Muscle of arm (tissue), 1 donor: ENCODE measurements at regions not wholly inside any gene's neighbourhood (a gene's known extent, or its start where the extent isn't known, plus 50 kb on each side); places are given as distances from the start of the nearest gene placed in this dataset.
"Not testable (repeated sequence)": the region's sequence is repeated elsewhere in the genome, so short reads cannot be mapped to it uniquely, and the experiment has no call there.

Source experiments
- DNase-seq: peaks from one replicate; pipeline ENCODE4 v3.0.0-alpha.2; 2013

DNA sequence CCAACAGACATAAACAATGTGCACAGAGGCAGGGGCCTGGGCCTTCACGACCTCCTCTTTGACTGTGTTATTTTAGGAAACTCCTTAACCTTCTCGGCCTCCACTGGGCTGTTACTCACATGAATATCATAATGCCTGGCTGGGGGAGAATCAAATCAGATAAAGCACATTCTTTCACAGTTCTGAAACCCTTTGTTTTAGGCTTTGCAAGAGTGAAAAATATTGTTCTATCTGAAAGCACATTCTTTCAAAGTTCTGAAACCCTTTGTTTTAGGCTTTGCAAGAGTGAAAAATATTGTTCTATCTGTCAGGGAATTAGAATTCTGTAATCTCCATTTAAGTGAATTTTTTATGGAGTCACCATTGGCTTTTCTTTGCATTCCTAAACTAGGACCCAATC is 50.7 kb upstream of the SYNDIG1 start:
- DNase-seq = no peak

GRCh38 chr20:24417485-24417884 is 51.9 kb upstream of the SYNDIG1 start:
- DNase-seq = no peak

DNA sequence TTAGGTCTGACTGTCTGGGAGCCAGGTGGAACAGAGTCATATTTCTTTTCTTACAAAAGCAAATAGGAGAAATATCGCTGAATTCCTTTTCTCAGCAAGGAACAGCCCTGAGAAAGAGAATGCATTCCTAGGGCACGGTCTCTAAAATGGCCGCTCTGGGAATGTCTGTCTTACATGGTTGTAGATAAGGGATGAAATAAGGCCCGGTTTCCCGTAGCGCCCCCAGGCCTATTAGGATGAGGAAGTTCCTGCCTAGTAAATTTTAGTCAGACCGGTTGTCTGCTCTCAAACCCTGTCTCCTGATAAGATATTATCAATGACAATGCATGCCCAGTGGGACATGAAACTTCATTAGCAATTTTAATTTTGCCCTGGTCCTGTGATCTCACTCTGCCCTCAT is 54.0 kb upstream of the SYNDIG1 start:
- DNase-seq = not testable (repeated sequence)

DNA sequence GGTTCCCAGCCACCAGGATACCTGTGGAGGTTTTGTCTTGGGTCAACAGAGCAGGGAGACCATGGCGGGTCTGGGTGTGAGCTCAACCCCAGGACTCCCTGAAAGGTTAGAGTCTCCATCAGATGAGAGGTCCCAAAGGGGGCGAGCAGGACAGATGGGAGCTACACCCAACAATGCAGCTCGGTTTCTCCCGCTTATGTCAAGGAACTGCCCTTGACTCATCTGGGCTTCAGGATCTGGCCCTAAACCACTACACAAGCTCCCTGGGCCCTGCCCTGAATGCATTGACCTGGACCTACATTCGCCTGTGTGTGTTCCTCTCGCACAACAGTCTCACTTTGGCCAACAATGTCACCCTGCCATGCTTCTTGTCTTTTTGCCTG is 57.6 kb upstream of the SYNDIG1 start:
- no peak for DNase-seq

- no peak for DNase-seq
Measured at GRCh38 chr20:24411003-24411833, 58.2 kb upstream of the SYNDIG1 start.

- DNase-seq = no peak
Measured at GRCh38 chr20:24407151-24407550, 62.3 kb upstream of the SYNDIG1 start.

DNA sequence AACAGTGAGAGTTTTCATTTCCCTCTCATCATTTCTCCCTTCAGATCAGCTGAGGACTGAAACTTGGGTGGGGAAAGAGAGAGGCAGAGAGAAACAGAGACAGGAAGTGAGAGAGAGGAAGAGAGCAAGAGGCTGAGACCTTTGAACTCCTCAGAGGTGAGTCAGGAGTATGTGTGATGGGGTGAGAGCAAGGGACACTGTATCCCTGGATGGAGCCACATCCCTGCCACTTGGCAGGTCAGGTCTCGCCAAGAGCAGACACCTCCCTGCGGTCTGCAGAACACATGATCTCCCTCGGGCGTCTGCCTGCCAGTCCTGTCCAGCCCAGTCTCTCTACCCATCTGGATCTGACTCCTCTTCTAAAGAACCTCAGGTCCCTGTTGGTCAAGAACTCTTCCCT is 62.7 kb upstream of the SYNDIG1 start:
- DNase-seq = no peak

GRCh38 chr20:24406251-24406650 is 63.2 kb upstream of the SYNDIG1 start:
- no peak for DNase-seq

DNA sequence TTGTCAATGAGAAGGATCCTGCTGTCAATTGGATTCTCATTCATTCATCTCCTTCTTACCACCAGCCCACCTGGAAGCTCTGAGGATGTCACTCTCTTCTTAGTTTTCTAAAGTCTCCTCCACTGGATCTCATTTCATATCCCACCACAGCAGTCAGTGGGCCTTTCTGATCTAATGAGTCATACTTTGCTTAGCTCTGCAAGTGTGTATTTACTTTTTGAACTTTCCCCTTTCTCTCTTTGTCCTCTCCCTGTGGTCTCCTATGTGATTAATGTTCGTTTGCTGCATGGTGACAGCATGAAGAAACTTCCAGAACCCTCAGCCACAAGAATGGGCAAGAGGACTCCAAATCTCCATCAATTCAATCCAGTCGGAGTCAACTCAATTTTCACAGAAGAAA is 63.6 kb upstream of the SYNDIG1 start:
- no peak for DNase-seq

GRCh38 chr20:24403406-24403805 is 66.0 kb upstream of the SYNDIG1 start:
- DNase-seq = no peak

GRCh38 chr20:24402188-24402587 is 67.2 kb upstream of the SYNDIG1 start:
- no peak for DNase-seq

DNA sequence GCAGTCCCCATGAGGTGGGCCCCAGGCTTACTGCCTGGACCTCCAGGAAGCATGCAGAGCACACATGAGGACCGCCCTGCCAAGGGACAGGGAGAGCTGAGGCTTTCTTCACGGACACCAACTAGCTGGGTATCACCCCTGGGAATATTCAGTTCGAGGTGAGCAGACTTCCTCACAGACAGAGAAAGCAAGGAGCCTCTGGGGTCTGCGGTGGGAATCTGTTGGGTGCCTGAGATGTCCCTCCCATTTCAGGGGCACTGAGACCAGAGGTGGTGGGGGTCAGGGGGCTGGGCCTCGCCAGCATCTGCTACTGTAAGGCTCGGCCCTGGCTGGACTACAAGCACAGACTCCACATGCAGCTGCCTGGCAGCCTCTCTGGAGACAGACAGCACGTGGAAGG is 74.3 kb upstream of the SYNDIG1 start:
- DNase-seq = no peak

GRCh38 chr20:24393903-24394302 is 75.5 kb upstream of the SYNDIG1 start:
- no peak for DNase-seq

DNA sequence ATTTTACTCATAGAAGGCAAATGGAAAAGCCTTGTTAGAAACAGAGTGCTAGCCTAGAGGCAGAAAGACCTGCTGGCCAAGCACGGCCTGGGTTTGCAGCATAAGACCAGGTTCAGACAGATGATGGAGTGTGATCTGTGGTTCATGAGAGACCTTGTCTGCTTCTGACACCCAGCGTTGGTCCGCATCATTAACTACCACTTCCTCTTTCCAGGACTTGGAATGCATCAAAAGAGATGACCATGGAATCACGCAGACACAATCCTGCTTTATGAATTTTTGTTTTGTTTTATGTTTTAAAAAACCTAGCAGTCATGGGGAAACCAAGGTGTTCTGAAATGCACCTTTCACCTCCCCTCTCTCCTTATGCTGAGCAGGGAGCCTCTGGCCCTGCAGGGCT is 76.8 kb upstream of the SYNDIG1 start:
- no peak for DNase-seq

DNA sequence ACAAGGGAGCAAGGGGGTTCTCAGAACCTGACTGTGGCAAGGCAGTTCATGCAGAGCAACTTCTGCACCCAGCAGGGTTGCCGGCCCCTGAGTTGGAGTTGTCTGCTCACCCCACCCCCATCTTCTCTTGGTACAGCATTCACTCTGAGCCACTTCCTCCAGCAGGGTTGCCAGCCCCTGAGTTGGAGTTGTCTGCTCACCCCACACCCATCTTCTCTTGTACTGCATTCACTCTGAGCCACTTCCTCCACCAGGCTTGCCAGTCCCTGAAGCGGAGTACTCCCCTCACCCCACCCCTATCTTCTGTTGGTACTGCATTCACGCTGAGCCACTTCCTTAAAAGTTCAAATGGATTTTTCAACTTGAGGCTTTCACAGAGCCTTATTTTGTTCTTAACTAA is 79.7 kb upstream of the SYNDIG1 start:
- DNase-seq = no peak

DNA sequence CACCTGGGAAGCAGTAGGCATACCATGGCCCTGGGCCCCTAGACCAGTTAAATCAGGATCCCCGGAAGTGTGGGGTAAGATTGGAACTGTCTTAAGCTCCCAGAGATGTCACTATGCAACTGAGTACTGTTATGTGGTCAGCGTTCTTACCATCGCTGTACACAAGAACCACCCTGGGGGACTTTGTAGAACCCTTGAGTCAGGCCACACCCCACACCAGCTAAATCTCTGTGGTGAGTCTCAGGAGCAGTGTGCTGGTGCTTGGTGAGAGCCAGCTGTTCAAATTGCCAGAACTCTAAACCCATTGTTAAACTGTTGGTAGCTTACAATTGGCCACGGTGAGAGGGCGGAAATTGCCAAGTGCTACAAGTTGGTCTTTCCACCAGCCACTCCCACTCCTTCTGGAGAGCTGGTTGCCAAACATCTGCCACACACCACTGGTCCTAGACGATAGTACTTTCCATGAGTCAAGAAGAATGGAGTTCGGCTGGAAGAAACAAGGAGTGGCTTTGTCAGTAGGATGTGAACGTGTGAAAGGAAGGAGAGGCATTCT is 80.5 kb upstream of the SYNDIG1 start:
- no peak for DNase-seq

GRCh38 chr20:24385547-24385946 is 83.9 kb upstream of the SYNDIG1 start:
- DNase-seq = no peak

DNA sequence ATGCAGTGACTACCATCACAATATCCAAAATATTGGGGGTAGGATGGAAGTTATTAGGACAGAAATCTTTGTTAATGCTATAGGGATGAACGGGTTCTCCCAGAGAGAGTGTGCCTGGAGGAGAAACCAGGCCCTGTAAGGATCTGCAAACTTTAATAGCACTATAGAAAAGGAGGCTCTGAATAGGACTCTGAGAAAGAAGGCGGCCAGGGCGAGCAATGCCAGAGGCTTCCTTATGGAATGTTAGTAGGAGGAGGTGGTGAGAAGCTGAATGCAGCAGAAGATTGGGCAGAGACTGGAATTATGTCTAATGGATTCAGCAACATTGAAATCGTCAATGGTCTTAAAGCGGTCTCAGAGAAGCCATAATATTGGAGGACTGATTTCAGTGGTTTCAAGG is 84.6 kb upstream of the SYNDIG1 start:
- no peak for DNase-seq

DNA sequence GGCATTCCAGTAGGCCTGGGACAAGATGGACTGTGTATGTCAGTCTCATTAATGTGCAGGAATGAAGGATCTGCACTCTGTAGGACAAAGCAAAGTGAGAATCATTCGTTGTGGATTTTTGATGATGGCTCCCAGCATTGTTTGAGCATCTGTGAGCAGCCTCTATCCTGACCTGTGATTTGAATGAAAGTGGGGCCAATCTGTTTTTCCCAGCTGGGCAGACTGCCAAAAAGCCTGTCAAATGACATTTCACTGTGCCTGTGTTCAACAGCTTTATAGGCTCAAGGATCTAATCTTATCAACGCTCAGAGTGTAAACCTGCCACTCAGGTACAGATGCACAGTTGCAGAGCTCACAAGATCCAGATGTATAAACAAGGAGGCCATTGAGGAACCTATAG is 86.7 kb upstream of the SYNDIG1 start:
- DNase-seq = no peak

DNA sequence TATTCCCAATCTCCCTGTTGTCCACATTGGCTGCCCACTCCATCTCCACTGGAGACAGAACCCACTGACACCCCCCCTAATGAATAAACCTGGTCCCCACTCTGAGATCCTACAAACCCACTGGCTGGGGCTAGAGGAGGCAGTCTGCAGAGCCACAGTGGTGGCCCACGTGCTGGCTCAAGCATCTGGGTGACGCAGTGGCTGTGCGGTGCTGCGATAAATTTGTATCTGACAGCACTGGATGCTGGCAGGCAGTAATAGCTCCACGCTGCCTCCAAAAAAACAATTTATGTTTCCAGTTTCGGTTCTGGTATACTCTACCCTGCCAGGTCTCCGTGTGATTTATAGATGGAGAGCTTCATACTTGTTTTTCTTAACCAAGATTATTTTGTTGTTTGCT is 87.1 kb upstream of the SYNDIG1 start:
- no peak for DNase-seq

DNA sequence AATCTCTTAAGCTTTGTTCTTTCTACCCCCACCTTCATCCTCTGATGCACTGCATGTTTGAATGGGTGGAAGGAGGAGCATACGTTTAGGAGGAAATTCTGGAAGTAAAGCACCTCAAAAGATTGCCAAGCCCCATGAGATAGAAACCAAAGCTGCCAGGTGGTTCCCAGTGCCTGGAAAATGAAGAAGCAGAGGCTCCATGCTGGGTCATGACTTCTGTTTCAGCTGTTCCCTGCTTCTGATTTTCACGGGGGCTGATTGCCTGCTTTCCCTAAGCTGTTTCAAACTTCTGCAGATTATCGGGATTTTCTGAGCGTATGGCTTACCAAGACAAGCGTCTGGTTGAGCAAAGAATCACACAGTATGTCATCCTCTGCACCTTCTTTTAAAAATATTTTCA is 87.5 kb upstream of the SYNDIG1 start:
- no peak for DNase-seq

GRCh38 chr20:24379484-24379927 is 89.9 kb upstream of the SYNDIG1 start:
- DNase-seq = peak; percentile 54

DNA sequence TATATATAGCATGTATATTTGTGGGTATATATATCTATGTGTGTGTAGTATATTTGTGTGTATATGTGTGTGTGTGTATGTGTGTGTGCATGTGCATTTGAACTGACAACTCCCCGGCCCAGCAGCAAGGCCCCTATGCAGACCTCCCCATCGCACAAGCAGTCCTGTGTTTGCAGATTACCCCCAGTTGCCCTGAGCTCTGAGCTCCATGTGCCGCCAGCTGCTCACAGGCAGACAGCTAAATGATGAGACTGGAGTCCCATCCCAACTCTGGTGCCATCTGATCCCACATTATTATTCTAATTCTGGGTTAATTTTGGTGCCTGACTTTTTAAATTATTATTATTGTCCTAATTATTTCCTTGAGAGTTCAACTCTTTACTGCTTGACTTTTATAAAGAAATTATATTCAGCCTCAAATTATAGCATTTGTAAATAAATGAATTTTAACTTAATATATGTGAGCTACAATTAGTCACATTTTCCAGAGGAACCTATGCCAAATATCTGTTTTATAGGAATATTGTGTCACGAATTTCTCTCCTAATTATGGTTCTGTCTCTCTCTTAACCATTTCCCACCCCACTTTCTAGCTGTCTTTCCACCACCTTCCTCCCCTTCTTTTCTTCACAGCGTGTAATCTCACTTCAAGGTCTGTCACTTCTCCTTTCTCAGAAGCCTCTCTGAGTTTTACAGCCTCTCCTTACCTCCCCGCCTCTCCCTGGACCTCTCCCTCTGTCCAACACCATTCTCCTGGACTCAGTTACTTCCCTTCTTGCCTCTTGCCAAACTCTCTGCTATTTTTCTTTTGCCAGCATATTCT is 90.6 kb upstream of the SYNDIG1 start:
- DNase-seq = no peak
